ENCODE measurements at regions not wholly inside any gene's neighbourhood (a gene's known extent, or its start where the extent isn't known, plus 50 kb on each side); places are given as distances from the start of the nearest gene placed in this dataset.
"Not testable (repeated sequence)": the region's sequence is repeated elsewhere in the genome, so short reads cannot be mapped to it uniquely, and the experiment has no call there.

GRCh38 chr15:34493001-34493400 lies 55.4 kb upstream of the GOLGA8A start:
- intact Hi-C loops (cut with DNase I): no loop called here
- no peaks in the 10 kb centered on the region for H3K36me3 ChIP-seq
- ATAC-seq (no peak), DNase-seq (no peak)
- no peak overlapping the region for H3K4me3 ChIP-seq
- no peaks in the 10 kb centered on the region for H3K27me3 ChIP-seq
- no peak overlapping the region for H3K27ac ChIP-seq
- WGBS (ENCODE audit: insufficient coverage, low coverage, low lambda C conversion rate, missing lambda C conversion rate): 50% methylated on average over 1 of the region's 1 CpG
- TF ChIP-seq POLR2A (IDR thresholded peaks at IDR 0.05): no peak
- TF ChIP-seq CTCF (IDR thresholded peaks at IDR 0.05): no peak
- no peaks in the 10 kb centered on the region for H3K9me3 ChIP-seq
- no peaks in the 10 kb centered on the region for H3K4me1 ChIP-seq

GRCh38 chr15:34491488-34491887 lies 53.9 kb upstream of the GOLGA8A start:
- not testable (repeated sequence) for ATAC-seq

GRCh38 chr15:34490417-34491193 lies 53.0 kb upstream of the GOLGA8A start:
- WGBS (ENCODE audit: insufficient coverage, low coverage, low lambda C conversion rate, missing lambda C conversion rate): 4% methylated on average over 16 of the region's 38 CpGs
- Histone ChIP-seq H3K27me3 (no peaks in the 10 kb centered on the region), H3K27ac (no peak overlapping the region), H3K4me3 (no peak overlapping the region), H3K9me3 (no peaks in the 10 kb centered on the region), H3K36me3 (no peaks in the 10 kb centered on the region), H3K4me1 (no peaks in the 10 kb centered on the region)
- TF ChIP-seq POLR2A (IDR thresholded peaks at IDR 0.05) (no peak), CTCF (IDR thresholded peaks at IDR 0.05) (no peak)
- DNase-seq (no peak), ATAC-seq (no peak)
- intact Hi-C loops (cut with DNase I): no loop called here

More at GRCh38 chr15:34491488-34491887, 53.9 kb upstream of the GOLGA8A start:
- H3K27ac ChIP-seq; H3K36me3 ChIP-seq; H3K4me1 ChIP-seq; H3K9me3 ChIP-seq; intact Hi-C loops (cut with DNase I); H3K27me3 ChIP-seq; H3K4me3 ChIP-seq; DNase-seq: not testable (repeated sequence)
- no CpG with 5 or more reads among the region's 1 CpG for WGBS (ENCODE audit: insufficient coverage, low coverage, low lambda C conversion rate, missing lambda C conversion rate)

- 80% methylated on average over 1 of the region's 37 CpGs for WGBS (ENCODE audit: insufficient coverage, low coverage, low lambda C conversion rate, missing lambda C conversion rate)
- H3K36me3 ChIP-seq; H3K9me3 ChIP-seq; H3K4me1 ChIP-seq; intact Hi-C loops (cut with DNase I); H3K27me3 ChIP-seq; ATAC-seq; DNase-seq; H3K27ac ChIP-seq; H3K4me3 ChIP-seq: not testable (repeated sequence)
Measured at GRCh38 chr15:34488973-34489959, 51.7 kb upstream of the GOLGA8A start.

Small RNAs in the stretch of these regions (microRNA-seq; reads per million reads assigned to microRNA genes)
- gene MIR1233-2: 0 reads per million in 2 donors

Small RNAs in the stretch of these regions (small RNA-seq; reads per million reads assigned to genes)
- 0 reads per million in 2 experiments for gene MIR1233-2
